ENCODE measurements at regions not wholly inside any gene's neighbourhood (a gene's known extent, or its start where the extent isn't known, plus 50 kb on each side); places are given as distances from the start of the nearest gene placed in this dataset.

DNA sequence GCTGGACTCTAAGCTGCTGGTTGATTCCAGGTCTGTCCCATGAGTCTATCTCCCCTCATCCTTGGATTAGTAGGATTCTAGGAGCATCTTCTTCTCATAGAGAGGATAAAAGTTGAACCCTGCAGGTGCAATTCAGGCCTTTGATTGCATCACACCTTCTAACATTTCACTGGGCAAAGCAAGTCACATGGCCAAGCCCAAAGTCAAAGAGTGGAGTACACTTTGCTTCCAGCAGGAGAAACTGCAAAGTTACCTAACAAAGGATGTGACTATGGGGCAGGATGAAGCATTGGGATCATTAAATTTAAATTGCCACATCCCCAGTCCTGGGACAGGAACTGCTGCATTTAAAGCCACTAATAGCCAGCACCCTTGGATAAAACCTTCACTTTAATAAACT, 51.0 kb upstream of the EGFLAM start:
- DNase-seq, result no peak

DNA sequence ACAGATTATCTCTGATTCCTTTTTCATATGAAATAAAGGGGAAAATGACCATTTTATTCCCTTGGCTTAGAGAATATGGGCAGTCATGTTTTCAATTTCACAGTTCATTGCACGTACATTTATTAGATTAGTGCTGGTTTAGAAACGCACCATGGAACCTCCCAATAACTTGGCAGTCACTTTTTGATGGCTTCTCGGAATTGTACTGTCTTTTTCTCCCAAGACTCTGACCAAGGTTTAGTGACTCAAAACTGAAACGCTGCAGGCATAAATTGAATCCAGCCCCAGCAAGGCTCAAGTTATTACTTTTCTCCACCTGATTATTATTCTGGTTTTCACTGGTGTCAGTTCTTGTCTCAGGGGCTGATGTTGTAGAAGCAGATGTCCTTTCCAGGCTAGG, 55.6 kb upstream of the EGFLAM start:
- no peak for DNase-seq

DNA sequence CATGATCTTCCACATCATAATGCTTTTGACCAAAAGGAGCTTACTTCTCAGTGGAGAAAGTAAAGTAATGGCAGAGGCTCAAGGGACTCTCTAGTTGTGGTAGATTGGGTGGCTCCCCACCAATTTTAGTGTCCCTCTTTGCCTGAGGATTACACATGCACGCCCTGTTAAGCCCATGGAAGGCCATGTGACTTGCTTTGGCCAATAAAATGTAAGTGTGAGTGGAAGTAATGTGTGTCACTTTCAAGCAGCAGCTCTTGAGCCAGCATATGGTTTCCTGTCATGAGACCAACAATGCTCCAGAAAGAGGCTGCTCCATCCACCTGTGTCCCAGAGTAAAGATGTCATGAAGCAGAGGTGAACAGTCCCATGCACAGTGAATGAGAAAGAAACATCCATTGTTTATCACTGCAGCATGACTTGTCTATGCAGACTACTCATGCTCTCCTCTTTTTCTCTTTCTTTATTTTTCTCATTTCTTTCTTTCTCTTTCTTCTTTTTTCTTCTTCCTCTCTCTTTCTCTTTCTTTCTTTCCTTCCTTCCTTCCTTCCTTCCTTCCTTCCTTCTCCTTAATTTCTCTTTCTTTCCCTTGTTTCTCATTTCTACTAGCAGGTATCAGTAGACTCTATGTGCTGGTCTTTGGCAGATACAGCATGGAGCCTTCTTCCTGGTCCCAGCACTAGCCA, 57.3 kb upstream of the EGFLAM start:
- no peak for DNase-seq

DNA sequence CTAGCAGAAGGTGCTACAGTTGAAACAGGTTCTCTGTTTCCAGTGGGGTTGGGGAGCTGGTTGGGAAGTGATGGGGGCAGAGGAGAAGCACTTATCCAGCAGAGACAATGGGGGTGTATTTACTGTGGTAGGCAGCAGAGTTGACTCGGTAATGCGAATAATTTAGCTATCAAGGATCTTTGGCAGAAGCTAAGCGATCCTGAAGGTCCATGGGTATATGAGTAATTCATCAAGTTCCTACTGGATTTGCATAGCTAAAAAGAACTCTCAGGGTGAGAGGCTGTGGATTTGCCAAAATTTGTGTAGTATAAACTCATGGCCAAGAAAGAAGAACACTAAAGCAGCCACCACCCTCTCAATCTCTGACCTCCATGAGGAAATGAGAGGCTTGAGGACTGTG, 61.2 kb upstream of the EGFLAM start:
- DNase-seq, result no peak

DNA sequence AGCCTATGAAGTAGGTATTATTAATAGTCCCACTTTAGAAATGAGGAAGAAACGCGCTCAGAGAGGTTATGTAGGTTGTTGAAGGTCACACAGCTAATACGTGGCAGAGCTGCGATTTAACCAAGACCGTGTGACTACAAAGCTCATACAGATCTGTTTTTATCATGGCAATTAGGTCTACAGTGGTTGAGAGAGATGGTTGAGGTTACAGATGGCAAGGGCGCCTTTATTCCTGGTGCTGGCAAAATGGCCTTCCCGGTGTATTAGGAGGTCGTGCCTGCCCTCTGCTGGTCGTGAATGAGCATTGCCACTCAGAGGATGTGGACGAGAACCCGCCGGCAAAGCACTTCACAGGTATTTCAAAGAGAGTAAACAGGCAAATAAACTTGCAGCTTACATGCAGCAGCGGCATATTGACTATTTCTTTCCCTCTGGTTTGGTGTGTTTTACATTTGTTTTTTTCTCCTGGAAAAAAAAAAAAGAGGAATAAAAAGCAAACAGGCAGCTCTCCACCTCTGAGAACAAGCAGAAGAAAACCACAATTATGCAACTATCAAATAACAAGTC, 65.3 kb upstream of the EGFLAM start:
- peak; percentile 62 for DNase-seq

DNA sequence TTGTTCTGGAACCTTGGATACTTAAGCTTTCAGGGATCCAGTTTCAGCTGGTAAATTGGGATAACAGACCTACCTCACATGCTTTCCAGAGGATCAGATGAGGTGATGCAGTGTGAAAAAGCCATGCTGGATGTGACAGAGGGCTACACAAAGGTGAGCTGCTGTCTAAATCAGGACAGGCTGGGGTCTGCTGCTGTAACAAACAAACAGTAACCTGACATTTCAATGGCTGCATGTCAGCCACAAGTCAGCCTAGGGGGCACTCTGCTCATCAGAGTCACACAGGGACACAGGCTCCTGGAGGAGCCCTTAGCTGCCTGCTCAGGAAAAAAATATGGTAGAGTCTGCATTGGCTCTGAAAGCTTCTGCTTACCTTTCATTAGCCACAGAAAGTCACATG, 66.7 kb upstream of the EGFLAM start:
- DNase-seq, result no peak

DNA sequence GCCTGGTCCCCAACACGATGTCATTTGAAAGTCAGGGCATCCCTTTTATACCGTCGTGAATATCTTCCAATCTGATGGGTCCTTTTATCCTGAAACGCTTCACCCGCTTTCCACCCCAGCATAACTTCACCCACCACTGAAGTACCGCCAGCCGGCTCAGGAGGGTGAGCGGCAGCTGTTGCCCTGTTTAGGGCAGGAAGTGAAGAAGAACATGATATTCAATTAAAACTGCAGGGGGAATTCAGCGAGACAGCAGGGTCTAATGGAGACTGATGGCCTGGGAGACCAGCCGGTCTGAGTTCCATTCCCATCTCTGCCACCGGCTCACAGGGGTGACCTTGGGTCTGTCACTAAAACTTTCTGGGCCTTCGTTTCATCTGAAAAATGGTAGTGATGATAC, 68.2 kb upstream of the EGFLAM start:
- no peak for DNase-seq

DNA sequence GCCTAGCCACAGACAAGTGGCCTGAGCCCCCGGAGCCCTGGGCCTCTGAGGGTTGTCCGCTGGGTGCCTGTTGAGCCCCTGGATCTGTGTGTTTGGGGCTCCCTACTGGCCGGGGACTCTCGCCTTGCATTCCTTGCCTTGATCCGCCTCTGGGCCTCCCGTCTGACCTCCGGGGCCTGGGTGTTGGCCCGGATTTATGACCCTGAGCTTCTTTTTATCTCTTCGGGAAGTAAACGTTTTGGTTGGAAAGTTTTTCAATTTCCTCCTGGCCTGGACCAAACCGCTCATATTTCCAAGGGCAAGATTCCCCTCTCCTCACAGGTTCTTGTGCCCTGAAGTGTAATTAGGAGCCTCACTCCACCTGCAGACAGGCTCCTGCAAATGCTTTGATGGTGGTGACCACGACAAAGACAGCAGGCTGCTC, 69.3 kb upstream of the EGFLAM start:
- no peak for DNase-seq

DNA sequence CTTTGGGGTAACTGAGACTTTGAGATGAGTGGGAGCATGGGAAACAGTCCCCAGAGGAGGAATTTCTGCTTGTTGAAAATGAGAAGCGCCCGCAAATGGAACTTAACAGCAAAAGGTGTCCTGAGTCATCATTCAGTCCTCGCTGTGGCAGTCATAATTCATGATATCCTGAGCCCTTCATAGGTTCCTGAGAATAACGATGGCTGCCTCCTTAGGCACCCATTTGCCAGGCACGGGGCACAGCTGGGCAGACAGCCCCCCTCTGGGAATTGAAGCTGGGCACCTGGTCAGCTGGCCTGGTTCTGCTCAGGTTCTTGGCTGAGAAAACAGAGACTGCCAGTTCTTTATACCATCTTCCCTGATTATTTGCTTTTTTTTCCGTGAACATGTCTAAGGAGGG, 69.8 kb upstream of the EGFLAM start:
- no peak for DNase-seq

DNA sequence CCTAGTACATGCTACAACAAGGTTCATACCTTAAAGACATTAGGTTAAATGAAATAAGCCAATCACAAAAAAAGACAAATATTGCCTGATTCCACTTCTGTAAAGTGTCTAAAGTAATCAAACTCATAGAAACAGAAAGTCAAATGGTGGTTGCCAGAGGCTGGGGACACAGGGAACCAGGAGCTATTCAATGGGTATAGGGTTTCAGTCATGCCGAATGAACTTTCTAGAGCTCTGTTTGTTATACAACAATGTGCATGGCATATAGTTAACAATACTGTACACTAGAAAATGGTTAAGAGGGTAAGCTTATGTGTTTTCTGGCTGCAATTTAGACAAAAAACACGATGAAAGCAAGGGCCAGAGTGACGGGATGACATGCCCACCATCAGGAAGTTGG, 70.8 kb upstream of the EGFLAM start:
- no peak for DNase-seq

DNA sequence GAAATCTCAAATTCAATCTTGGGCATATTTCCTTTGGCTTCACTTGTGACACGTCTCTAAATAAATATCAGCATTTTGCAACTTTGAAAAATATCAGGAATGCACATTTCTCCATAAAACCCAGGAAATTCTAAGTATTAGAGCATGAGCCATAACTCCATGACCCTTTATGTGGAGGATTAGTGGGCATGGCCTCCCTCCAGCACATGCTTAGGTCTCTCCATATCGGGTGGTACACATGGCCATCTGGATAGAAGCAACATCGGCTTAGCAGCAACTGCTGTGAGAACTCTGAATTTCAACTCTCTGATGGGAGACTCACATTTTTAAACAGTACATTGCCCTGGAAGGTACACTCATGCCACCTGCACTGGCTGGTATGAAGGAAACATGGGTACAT, 73.7 kb upstream of the EGFLAM start:
- no peak for DNase-seq

DNA sequence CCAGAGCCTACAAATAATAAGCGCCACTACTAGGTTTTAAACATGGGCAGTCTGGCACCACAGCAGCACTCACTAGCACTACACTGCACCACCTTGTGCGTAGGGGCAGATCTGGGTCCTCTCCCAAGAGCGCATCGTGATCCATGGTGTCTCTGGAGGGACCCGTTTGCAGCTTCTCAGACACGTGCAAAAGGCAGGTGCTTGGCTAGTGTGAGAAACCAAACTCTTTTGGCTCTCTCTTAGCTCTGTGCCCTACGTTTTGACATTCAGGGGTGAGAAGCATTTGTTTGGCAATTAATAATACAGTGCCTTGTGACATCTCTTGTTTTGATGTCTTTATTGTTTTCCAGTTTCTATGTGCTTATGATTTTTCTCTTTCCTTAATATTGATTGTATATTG, 75.4 kb upstream of the EGFLAM start:
- DNase-seq, result no peak

DNA sequence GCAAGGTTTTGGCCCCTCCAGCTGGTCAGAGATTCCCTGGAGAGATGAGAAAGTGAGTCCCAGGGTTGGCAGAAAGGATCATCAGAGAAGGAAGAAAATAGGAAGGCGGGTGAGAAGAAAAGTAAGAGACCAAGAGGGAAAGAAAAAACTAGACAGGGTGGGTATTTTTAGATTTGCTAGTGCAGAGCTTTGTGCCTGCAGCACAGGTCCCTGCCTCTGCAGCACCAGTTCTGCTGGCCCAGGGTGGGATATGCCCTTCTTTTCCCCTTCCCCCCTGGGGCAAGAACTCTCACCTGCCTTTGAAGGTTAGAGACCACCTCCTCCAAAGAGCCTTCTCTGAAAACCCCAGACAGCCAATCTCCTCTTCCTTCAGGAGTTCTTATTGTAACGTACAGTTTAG, 90.3 kb upstream of the EGFLAM start:
- no peak for DNase-seq

DNA sequence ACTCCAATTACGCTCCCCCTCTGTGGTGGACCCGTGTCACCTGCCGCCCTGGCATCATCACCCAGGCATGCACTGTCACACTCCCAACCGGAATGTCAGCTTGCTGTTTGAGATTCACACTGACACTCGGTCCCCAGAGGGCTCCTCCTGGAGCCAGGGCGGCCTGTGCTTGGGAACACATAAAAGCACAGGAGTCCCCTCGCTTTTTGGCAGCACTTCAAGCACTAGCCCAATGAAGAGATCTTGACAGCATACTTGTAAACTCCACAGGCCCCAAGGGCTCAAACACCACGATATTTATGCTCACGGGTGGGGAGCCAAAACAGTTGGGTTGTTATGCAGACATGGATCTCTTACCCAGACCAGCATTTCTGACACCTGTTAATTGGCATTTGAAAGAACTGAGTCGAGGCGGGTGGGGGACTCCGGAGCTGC, 90.8 kb upstream of the EGFLAM start:
- DNase-seq, result no peak

DNA sequence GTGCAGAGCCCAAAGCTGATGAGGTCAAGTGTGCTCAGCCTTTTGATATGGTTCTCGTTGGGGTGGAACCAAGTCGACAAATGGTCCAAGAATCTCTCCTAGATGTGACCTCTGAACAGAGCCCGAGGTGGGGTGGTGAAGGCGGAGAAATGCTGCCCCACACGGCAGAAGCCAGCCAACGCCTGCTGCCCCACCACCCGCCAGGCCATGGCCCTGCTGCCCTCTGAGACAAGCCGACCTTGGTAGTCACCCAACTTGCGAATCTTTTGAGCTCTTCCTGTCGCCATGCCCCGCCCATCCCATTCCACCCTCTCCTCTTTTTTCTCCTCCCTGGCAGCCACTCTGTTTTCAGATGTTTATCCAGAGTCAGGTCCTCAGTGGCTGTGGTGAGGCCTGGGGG, 91.5 kb upstream of the EGFLAM start:
- DNase-seq, result no peak

DNA sequence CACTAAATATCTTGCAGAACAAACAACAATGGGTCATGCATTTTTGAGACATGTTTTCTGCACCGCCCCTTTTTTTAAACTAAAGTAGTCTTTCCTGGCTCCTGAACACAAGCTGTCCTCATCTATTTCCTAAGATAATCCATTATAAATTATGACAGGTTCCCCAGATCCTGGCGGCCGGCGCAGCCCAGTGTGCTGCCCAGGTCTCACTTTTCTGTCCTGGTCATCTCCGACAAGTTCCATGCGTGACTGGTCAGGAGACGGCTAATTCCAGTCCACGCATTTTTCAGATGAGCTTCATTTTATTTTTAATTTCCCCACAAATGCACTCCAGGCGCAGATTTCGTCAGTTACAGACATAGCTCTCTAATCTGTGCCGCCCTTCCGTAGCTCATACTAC, 92.9 kb upstream of the EGFLAM start:
- no peak for DNase-seq

DNA sequence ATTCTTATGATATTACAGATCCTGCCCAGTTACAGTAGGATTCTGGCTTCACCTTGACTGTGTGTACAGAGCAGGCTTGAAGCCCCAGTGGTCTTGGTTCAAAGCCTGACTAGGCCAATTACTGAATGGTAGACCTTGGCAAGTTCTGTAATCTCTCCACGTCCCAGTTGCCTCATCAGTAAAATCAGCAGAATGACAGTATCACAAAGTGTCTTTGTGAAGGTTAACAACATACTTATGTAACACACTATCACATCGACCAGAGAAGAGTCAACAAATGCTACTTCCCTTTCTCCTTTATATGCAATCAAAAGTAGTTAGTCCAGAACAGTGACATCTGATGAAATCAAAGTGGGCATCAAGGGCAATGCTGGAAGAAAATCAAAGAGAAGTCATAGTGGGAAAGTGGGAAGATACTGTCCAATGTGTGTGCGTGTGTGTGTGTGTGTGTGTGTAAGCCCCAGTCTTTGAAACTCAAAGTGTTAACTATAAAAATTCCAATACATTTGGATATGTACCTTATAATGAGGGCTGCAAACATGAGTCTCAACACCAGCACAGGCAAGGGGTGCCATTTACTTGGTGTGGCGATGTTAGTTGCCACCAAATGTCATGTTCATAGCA, 93.5 kb upstream of the EGFLAM start:
- no peak for DNase-seq

DNA sequence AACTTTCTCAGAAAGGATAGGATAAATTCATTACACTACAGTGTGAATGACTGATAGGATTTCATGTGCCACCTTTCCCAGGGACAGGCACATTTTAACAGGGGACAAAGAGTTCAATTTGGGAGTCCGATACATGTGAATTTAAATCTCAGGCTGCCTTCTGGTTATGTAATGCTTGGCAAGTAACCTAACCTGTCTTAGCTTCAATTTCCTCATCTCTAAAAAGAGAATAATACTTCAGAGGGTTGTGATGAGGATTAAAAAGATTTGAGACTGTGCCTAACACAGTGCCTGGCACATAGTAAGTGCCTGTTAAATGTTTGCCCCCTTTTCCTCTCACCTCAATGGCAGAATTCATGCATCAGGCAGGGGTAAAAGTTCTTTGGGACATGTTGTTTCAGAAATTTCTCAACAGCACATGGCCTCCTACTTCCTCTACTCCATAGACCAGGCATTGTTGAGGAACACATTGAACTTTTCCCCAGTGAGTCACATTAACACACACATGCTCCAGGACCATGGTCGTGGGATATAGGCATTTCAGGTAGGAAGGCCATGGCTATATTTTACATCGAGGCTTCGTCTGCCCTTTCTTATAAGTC, 94.6 kb upstream of the EGFLAM start:
- DNase-seq, result no peak

DNA sequence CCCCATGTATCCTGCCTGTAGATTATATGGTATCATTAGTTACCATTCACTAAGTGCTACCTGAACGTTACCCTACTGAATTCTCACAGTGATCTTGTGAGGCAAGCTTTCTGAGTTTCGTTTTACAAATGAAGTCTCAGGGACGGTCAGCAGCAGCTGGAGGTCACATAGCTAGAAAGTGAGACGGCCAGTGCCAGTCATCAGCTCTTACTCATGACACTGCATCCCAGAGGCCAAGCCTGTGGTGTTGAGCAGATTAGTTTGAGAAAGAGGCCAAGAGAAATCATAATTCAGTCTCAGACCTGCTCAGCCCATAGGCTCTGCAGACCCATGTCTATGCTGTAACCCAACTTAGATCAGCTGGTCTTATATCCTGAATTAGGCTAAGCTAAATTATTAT, 95.7 kb upstream of the EGFLAM start:
- no peak for DNase-seq

DNA sequence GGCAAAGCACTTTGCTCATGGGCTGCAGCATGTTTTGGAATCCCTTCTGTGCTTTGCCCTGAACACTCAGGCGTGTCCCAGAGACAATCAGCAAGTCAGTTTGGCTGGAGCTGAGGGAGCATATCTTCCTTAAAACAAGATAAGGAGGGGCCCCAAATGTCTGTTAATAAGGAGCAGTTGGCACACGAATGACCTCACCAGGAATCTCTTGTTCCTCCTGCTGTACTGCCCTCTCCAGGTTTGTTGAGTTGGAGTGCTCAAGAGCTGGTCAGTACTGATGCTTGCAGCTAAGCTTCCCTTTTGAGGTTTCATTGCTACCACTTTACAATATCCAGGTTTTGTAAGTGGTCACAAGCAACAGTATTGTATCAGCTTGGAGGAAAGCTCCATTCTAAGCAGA, 101.3 kb upstream of the EGFLAM start:
- DNase-seq, result no peak

DNA sequence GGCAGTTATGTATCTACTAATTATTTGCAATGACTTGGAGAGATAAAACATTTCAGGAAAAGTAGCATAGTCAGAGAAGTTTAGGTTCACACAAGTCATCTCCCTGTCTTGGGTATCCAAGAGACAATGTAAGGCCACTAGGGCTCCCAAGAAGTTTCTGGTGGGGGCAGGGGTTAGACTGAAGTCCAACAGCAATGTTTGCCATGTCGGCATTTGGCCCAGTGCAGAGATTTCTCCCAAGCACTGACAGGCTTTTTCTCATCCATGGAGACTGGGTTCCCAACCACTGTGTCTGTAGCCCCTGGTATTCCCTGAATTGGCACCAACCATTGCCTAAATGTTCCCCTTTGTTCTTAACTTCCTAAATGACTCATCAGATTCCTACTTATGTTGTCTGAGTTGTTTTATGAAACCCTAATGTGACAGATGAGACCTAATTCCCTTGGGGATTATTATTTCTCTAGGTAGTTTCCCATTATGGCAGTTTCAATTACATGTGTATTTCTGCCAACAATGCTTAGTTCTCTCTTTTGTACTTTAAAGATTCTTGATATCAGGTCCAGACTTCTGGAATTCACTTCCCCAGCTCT, 103.6 kb upstream of the EGFLAM start:
- DNase-seq, result no peak

DNA sequence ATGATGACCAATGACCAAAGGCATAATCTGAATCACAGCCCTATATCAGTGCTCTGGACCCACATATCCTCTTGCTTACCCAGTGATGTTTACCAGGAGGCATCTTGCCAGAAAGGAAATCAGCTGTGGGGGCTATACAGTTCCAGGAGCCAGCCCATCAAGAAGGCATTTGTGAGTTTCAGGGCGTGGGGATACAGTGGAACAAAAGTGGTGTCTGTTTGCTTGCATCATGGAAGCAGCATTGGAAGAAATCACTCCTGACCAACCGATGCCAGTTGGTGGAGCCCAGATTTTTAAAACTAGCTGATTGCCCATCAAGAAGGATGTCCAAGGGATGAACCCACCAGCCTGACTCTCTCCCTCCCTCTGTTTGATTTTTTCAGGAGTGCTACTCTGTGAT, 106.5 kb upstream of the EGFLAM start:
- DNase-seq, result no peak

DNA sequence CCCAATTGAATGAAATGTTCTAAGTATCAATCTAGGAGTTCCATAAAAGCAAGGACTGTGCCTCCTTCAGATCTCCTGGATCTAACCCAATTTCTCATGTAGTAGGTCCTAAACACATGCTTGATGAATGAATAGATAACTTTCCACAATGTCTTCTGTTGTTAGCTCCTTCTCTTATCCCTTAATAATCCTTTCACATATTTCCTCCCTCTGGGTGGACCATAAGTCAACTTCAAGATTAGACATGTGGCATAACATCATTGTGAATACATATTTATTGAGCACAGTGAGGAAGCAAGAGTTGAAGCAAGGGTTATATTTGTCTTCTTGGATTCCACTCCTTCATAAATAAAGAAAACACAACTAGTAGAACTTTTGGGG, 108.6 kb upstream of the EGFLAM start:
- DNase-seq, result no peak

DNA sequence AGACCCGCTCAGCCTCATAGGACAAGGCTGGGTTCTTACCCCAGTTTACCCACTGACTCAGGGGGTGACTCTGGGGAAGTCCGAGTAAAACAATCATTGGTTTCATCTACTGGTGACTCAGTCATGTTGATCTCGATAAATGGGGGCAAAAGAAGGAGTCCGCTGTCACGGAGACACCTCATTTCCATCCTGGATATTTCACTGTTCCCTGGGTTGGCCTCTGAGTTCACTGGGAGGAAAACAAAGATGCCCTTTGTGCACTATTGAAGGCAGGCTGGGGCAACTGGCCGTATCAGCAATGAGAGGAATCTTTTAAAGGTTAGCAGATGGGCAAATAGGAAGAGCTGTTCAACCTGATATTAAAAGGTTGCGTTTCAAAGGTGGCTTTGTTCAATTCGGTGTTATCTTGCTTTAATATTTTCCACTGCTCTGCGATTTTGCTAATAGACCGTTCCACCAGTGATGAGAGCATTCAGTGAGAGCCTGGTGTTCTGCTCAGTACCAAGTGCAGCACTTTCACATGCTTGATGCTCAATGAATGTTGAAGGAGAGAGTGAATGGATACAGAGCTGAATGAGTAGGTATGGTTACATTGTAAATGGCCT, 110.2 kb upstream of the EGFLAM start:
- DNase-seq, result peak; percentile 61

Data from NCI-H526 treated with DMSO at 0.1 percent for 48 hours (cell line).